ENCODE measurements at regions not wholly inside any gene's neighbourhood (a gene's known extent, or its start where the extent isn't known, plus 50 kb on each side); places are given as distances from the start of the nearest gene placed in this dataset.

DNA sequence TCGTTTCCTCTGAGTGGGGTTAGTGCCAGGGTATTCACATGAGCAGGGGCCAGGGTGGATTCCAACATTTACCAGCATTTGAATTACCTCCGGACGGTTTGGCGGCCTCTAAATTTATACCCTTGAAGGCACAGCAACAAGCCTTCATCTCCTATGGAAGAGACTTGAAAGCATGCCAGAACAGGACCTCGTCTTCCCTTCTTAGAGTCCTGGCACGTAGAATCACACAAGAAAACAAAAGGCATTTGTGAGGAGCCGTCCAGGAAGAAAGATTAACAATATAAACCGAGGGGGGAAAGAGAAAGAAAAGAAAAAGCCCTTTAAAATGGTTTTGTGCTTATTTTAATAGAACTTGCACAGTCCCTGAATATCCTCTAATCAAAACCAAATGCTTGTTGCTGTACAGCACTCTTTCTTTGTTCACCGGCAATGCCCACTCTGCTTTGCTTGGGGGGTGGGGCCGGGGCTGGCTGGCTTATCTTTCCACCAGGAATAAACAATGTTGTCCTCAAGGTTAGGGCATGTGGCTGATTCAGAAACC is 575.8 kb upstream of the ZNF462 start:
- no peak for DNase-seq (ENCODE audit: low read depth in 1 of 2, low spot score in 2 of 2)
- H3K4me1 ChIP-seq (replicated peaks in 1 of 4; ENCODE audit: control insufficient read depth in 3 of 4, insufficient read depth in 4 of 4, low read length in 3 of 4): peaks cover 0 to 2% (median 0%) of the 10 kb centered on the region in 4 experiments; a peak in 2 of 7 replicates
- H2BK20ac ChIP-seq (ENCODE audit: low read length): no peak overlapping the region
- no peaks in the 10 kb centered on the region for H3K23me2 ChIP-seq (ENCODE audit: low read depth, low read length)
- H3K9me3 ChIP-seq (ENCODE audit: insufficient read depth in 2 of 2, low read depth in 1 of 2, low read length in 1 of 2): no peaks in the 10 kb centered on the region
- no peak overlapping the region for H3K56ac ChIP-seq (replicated peaks; ENCODE audit: insufficient read length, low read depth, low read length)
- ChIA-PET CTCF (ENCODE audit: partially characterized antibody) (interaction anchor here (0.7 to 2.0 kb wide), 4 partner anchors 246 to 850 kb away, joined by 3 to 5 read pairs (median 4); no protein-coding TSS in a partner anchor), POLR2A (ENCODE audit: partially characterized antibody) (no interaction called here)
- H3K14ac ChIP-seq (ENCODE audit: insufficient read length): no peak overlapping the region
- no peaks in the 10 kb centered on the region for H3K79me2 ChIP-seq (ENCODE audit: control insufficient read depth in 1 of 2, insufficient read depth in 2 of 2, low read length in 2 of 2)
- no peak for FAIRE-seq
- no peak overlapping the region for H4K91ac ChIP-seq (replicated peaks; ENCODE audit: insufficient read length, low read length)
- H2BK15ac ChIP-seq (ENCODE audit: low read length): no peak overlapping the region
- H2BK5ac ChIP-seq (ENCODE audit: low read depth, low read length): no peak overlapping the region
- H3K27me3 ChIP-seq (replicated peaks in 1 of 4; ENCODE audit: control insufficient read depth in 3 of 4, extremely low read depth in 1 of 4, insufficient read depth in 3 of 4, low read length in 3 of 4): no peaks in the 10 kb centered on the region
- H4K20me1 ChIP-seq (replicated peaks in 1 of 2; ENCODE audit: control insufficient read depth in 1 of 2, insufficient read depth in 2 of 2, low read length in 2 of 2): no peaks in the 10 kb centered on the region
- no peaks in the 10 kb centered on the region for H3K36me3 ChIP-seq (ENCODE audit: control insufficient read depth in 2 of 4, insufficient read depth in 4 of 4, low read length in 3 of 4)
- no peak overlapping the region for H2BK12ac ChIP-seq (ENCODE audit: low read depth, low read length)
- 84% methylated on average over 10 of the region's 10 CpGs; no CpG with 5 or more reads in 1 of the 2 experiments for WGBS, 2 experiments (ENCODE audit: extremely low coverage in 1 of 2, insufficient coverage in 1 of 2, insufficient read length in 1 of 2, insufficient replicate concordance in 2 of 2, low coverage in 1 of 2, low lambda C conversion rate in 2 of 2, missing lambda C conversion rate in 1 of 2)
- H4K5ac ChIP-seq (ENCODE audit: insufficient read length, low read depth, low read length): no peak overlapping the region
- H2AFZ ChIP-seq (ENCODE audit: low read length): no peak overlapping the region
- no peak overlapping the region for H4K8ac ChIP-seq (ENCODE audit: extremely low read depth, insufficient read depth, low read length)
- H2BK120ac ChIP-seq (replicated peaks; ENCODE audit: low read depth, low read length): no peak overlapping the region
- H3K4me2 ChIP-seq (ENCODE audit: insufficient read depth in 1 of 2, low read depth in 2 of 2, low read length in 2 of 2): no peak overlapping the region
- H3K9ac ChIP-seq (replicated peaks in 1 of 4; ENCODE audit: extremely low read depth in 1 of 4, low read depth in 3 of 4, low read length in 3 of 4): no peak overlapping the region
- no peaks in the 10 kb centered on the region for H3K79me1 ChIP-seq (ENCODE audit: low read depth, low read length)
- no peak overlapping the region for H3K27ac ChIP-seq (ENCODE audit: low read depth, low read length)
- no peak overlapping the region for H3K4ac ChIP-seq (replicated peaks; ENCODE audit: insufficient read length, low read depth, low read length)
- no peak overlapping the region for H3K4me3 ChIP-seq (ENCODE audit: extremely low read depth in 1 of 4, insufficient read depth in 2 of 4, low read depth in 3 of 4, low read length in 4 of 4)
- H3K18ac ChIP-seq (ENCODE audit: extremely low read depth, low read length): no peak overlapping the region
- no peak overlapping the region for H2AK5ac ChIP-seq (ENCODE audit: low read depth, low read length)
- no peak overlapping the region for H3K23ac ChIP-seq (ENCODE audit: insufficient read length)
- TF ChIP-seq YY1 (IDR thresholded peaks at IDR 0.05; ENCODE audit: low read depth, low read length) (no peak), KDM1A (IDR thresholded peaks at IDR 0.05; ENCODE audit: borderline replicate concordance, low read length) (no peak), MAFK (IDR thresholded peaks at IDR 0.05; ENCODE audit: low read depth, low read length) (no peak), SUZ12 (IDR thresholded peaks at IDR 0.05; ENCODE audit: low read length) (no peak), CBX8 (IDR thresholded peaks at IDR 0.05; ENCODE audit: borderline replicate concordance, low read depth, low read length) (no peak), NANOG (IDR thresholded peaks at IDR 0.05; ENCODE audit: insufficient read depth, low read depth, low read length, poor library complexity, severe bottlenecking) (no peak), BACH1 (IDR thresholded peaks at IDR 0.05; ENCODE audit: low read length) (no peak), CREB1 (IDR thresholded peaks at IDR 0.05) (no peak), RFX5 (IDR thresholded peaks at IDR 0.05; ENCODE audit: borderline replicate concordance, low read depth, low read length) (no peak)

All from H1 (cell line).